ENCODE measurements at regions not wholly inside any gene's neighbourhood (a gene's known extent, or its start where the extent isn't known, plus 50 kb on each side); places are given as distances from the start of the nearest gene placed in this dataset.
A peak's percentile ranks its signal among the peaks of the same experiment; 100 is the strongest.

DNA sequence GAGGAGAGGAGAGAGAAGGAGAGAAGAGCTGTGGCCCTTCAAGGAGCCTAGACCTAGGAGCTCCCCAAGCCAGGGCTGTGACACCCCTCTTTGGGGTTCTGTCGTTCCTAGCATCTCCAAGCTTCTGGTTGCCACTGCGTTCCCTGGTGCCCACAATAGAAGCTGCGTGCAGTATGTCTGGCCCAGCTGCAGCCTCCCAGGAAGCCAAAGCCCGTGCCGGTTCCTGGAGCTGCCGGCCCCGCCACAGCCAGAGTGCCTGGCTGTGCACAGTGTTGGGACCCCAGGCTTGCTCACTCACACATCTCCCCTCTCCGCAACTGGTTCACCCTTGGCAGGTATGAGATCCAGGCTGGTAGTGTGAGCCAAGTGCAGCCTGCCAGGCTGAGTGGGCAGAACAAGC, 367.7 kb upstream of the MC4R start:
- no peak overlapping the region for H3K9ac ChIP-seq
- H3K9me3 ChIP-seq, result no peaks in the 10 kb centered on the region
- H3K27ac ChIP-seq, result no peak overlapping the region
- no peaks in the 10 kb centered on the region for H3K27me3 ChIP-seq
- no peaks in the 10 kb centered on the region for H3K36me3 ChIP-seq
- no peaks in the 10 kb centered on the region for H4K20me1 ChIP-seq
- no peak overlapping the region for H3K4me3 ChIP-seq
- no peak for TF ChIP-seq Cebpa-rat (IDR thresholded peaks at IDR 0.05)
- no peak overlapping the region for H3K4me2 ChIP-seq
- no peaks in the 10 kb centered on the region for H3K4me1 ChIP-seq

DNA sequence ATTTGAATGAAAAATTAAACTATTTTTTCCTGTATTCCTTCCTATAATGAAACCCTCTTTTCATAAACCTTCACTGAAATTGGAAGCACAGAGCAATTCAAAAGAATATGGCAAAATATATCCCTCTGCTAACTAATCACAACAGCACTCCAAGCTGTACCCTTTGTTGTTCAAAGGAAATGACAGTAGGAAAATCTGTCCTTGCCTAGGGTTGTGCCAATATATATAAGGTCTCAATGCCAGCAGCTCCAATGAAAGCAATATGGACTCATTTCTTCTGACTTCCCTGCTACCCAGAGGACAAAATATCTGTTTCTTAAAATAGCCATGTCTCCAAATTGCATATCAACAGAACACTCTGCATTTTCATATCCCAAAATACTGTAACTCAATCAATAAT, 373.9 kb upstream of the MC4R start:
- peaks cover 8% of the 10 kb centered on the region; the same call in 1 of the 2 replicates for H3K4me1 ChIP-seq
- TF ChIP-seq Cebpa-rat (IDR thresholded peaks at IDR 0.05), result no peak

DNA sequence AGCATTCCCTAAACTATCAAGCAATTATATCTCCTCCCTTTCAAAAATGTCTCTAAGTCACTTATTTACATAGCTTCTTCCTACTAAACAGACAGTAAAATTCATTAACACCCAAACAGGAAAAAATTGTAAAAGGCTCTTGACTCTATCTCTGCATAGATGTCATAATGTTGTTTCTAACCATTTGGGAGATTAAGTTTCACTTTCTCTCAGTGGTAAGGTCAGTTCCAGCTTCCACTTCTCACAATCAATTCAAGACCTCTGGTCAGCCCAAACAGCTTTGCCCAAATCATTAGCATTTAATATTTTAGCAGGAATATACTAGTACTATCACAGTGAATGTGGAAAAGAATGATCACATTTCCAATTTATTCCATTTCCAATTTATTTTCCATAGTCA, 374.3 kb upstream of the MC4R start:
- no peak overlapping the region for H3K4me2 ChIP-seq
- no peak overlapping the region for H3K27ac ChIP-seq
- no peak overlapping the region for H3K9ac ChIP-seq
- no peaks in the 10 kb centered on the region for H3K9me3 ChIP-seq
- TF ChIP-seq Cebpa-rat (IDR thresholded peaks at IDR 0.05), result no peak
- peaks cover 8% of the 10 kb centered on the region; the same call in 1 of the 2 replicates for H3K4me1 ChIP-seq
- no peaks in the 10 kb centered on the region for H4K20me1 ChIP-seq
- H3K27me3 ChIP-seq, result no peaks in the 10 kb centered on the region
- no peak overlapping the region for H3K4me3 ChIP-seq
- no peaks in the 10 kb centered on the region for H3K36me3 ChIP-seq

More for the DNA sequence above, 373.9 kb upstream of the MC4R start:
- Histone ChIP-seq H3K27me3 (no peaks in the 10 kb centered on the region), H3K4me2 (no peak overlapping the region), H3K27ac (no peak overlapping the region), H3K9me3 (no peaks in the 10 kb centered on the region), H3K36me3 (no peaks in the 10 kb centered on the region), H3K4me3 (no peak overlapping the region), H3K9ac (no peak overlapping the region), H4K20me1 (no peaks in the 10 kb centered on the region)

DNA sequence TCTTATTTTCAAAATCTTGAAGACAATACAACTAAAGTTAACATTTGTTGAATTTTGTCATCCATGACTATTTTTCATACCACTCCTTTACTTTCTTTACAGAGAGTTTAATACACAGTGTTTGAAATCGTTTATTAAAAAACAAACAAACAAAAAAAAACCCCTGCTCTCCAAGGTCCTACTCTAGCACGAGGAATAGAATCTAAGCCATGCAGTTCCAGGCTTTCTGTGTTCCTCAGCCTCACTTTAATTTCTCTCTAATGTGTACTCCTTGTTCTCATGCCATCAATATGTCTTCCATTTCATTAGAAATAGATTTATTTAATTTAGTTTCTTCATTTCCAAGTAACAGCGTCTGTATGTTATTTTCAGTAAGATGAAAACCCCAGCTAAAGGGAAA, 381.2 kb upstream of the MC4R start:
- TF ChIP-seq Cebpa-rat (IDR thresholded peaks at IDR 0.05), result no peak
- H3K4me1 ChIP-seq, result no peaks in the 10 kb centered on the region
- H3K4me3 ChIP-seq, result no peak overlapping the region

DNA sequence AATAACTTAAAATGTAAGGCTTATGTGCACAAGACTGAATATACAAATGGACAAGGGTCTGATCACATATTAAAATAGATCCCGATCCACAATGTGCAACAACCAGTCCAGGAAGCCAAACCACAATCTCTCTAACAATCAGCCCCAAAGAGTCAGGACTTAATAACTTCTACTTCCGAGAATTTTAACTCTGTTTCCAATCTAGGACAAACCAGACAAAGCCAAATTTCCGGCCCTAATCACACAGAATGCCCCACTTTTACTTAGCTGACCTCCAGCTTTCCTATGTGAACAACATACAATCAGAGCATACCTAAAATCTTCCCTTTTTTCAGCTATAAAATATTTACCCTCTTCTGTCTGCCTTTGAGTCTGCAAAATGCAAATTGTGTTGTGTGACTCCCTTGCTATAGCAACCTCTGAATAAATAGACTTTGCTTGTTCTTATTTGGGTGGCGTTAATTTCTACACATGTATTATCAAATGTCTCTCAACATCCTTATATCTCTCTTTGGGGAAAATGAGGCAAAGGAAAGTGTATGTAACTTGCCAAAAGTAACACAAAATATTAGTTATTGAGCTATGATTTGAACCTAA, 381.9 kb upstream of the MC4R start:
- H3K27me3 ChIP-seq, result no peaks in the 10 kb centered on the region
- H3K4me1 ChIP-seq, result no peaks in the 10 kb centered on the region
- H3K9me3 ChIP-seq, result no peaks in the 10 kb centered on the region
- H3K36me3 ChIP-seq, result no peaks in the 10 kb centered on the region
- H3K4me2 ChIP-seq, result no peak overlapping the region
- H3K9ac ChIP-seq, result no peak overlapping the region
- no peak overlapping the region for H3K27ac ChIP-seq
- H3K4me3 ChIP-seq, result no peak overlapping the region
- H4K20me1 ChIP-seq, result no peaks in the 10 kb centered on the region
- no peak for TF ChIP-seq Cebpa-rat (IDR thresholded peaks at IDR 0.05)

More for the DNA sequence above, 381.2 kb upstream of the MC4R start:
- Histone ChIP-seq H3K9ac (no peak overlapping the region), H3K27me3 (no peaks in the 10 kb centered on the region), H3K4me2 (no peak overlapping the region), H4K20me1 (no peaks in the 10 kb centered on the region), H3K36me3 (no peaks in the 10 kb centered on the region), H3K9me3 (no peaks in the 10 kb centered on the region), H3K27ac (no peak overlapping the region)

DNA sequence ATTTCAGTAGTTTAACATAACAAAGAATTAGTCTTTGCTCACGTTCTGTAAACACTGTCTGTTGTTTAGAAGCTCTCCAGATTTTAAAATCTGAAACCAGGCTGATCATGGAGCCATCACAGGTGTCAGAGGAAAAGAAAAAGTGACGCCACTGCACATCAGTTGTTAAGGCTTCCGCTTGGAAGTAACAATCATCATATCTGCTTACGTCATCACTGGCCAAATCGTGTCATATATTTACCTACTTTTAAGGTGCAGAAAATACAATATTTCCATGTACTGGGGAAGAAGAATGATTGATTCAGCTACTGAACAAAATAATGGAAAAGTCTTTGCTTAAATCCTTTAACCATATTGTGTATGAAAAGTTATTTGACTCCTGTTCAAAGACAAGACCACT, 382.6 kb upstream of the MC4R start:
- no peaks in the 10 kb centered on the region for H3K36me3 ChIP-seq
- H3K4me3 ChIP-seq, result no peak overlapping the region
- TF ChIP-seq Cebpa-rat (IDR thresholded peaks at IDR 0.05), result no peak
- H3K4me2 ChIP-seq, result no peak overlapping the region
- no peaks in the 10 kb centered on the region for H4K20me1 ChIP-seq
- H3K9ac ChIP-seq, result no peak overlapping the region
- H3K27me3 ChIP-seq, result no peaks in the 10 kb centered on the region
- H3K27ac ChIP-seq, result no peak overlapping the region
- no peaks in the 10 kb centered on the region for H3K4me1 ChIP-seq
- no peaks in the 10 kb centered on the region for H3K9me3 ChIP-seq

DNA sequence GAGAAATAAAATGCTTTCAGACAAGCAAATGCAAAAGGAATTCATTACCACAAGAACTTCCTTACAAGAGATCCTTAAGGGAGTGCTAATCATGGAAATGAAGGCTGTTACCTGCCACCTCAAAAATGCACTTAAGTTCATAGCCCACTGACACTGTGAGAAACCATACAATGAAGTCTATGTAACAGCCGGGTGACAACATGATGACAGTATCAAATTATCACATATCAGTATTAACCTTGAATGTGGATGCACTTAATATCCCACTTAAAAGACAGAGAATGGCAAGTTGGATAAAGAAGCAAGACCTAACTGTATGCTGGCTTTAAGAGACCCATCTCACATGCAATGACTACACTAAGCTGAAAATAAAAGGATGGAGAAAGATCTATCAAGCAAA, 403.4 kb upstream of the MC4R start:
- Histone ChIP-seq H3K9me3 (peaks cover 10% of the 10 kb centered on the region; the same call in 1 of the 2 replicates), H3K4me1 (no peaks in the 10 kb centered on the region), H3K27me3 (no peaks in the 10 kb centered on the region), H3K36me3 (no peaks in the 10 kb centered on the region), H3K27ac (no peak overlapping the region), H4K20me1 (no peaks in the 10 kb centered on the region), H3K4me3 (no peak overlapping the region), H3K4me2 (no peak overlapping the region), H3K9ac (no peak overlapping the region)
- no peak for TF ChIP-seq Cebpa-rat (IDR thresholded peaks at IDR 0.05)

DNA sequence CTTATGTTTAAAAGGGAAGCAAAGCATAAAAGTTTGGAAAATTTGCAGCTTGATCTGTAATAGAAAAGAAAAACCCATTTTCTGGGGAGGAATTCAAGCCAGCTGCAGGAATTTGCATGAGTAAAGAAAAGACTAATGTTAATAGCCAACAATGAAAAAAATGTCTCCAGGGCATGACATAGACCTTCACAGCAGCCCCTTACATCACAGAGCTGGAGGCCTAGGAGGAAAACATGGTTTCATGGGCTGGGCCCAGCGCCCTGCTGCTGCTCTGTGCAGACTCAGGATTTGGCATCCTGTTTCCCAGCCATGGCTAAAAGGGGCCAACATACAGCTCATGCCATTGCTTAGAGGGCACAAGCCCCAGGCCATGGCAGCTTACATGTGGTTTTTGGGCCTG, 411.6 kb upstream of the MC4R start:
- Histone ChIP-seq H3K9me3 (peaks cover 7% of the 10 kb centered on the region), H3K9ac (no peak overlapping the region), H3K27me3 (no peaks in the 10 kb centered on the region), H3K4me2 (no peak overlapping the region), H3K4me3 (no peak overlapping the region), H3K36me3 (no peaks in the 10 kb centered on the region), H3K27ac (no peak overlapping the region), H3K4me1 (no peaks in the 10 kb centered on the region), H4K20me1 (no peaks in the 10 kb centered on the region)
- TF ChIP-seq Cebpa-rat (IDR thresholded peaks at IDR 0.05), result no peak

DNA sequence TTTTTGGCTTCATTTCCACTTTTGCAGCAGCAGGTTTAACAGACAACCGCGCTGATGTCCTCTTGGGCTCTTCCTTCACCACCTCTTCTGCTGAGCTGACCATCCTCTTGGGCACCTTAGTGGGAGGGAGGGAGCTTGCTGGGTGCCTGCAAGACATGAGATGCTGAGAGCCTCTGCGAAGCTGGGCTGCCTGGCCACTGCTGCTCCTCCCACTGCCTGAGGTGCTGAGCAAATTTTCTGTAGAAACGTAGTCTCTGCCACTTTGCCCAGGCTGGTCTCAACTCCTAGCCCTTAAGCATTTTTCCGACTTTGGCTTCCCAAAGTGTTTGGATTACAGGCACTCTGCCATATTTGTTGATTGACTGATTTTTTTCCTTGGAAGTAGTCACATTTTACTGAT, 422.2 kb upstream of the MC4R start:
- H3K27me3 ChIP-seq, result no peaks in the 10 kb centered on the region
- no peak overlapping the region for H3K4me2 ChIP-seq
- no peaks in the 10 kb centered on the region for H4K20me1 ChIP-seq
- H3K36me3 ChIP-seq, result no peaks in the 10 kb centered on the region
- no peaks in the 10 kb centered on the region for H3K9me3 ChIP-seq
- H3K4me3 ChIP-seq, result no peak overlapping the region
- H3K9ac ChIP-seq, result no peak overlapping the region
- H3K27ac ChIP-seq, result no peak overlapping the region
- H3K4me1 ChIP-seq, result no peaks in the 10 kb centered on the region
- no peak for TF ChIP-seq Cebpa-rat (IDR thresholded peaks at IDR 0.05)

DNA sequence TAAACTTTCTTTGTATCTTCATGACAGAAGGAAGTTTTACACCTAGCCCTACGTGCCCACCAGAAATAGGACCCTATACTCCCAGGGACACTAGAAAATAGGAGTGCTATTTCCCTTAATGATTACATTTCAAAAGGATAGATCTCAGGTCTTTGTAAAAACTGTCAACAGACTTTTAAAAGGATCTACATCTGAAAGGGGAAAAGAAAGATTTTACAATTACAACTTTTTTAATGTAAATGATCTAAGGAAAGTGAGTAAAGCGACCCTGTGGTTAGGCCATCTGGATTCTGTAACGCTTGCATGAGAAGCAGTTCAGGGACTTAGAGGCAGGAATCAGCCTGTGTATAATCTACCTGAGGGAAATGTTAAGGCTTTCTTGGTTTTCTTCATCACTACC, 431.8 kb upstream of the MC4R start:
- Histone ChIP-seq H3K4me2 (no peak overlapping the region), H3K36me3 (no peaks in the 10 kb centered on the region), H3K27me3 (no peaks in the 10 kb centered on the region), H3K4me1 (no peaks in the 10 kb centered on the region), H3K9ac (no peak overlapping the region), H3K4me3 (no peak overlapping the region), H3K27ac (no peak overlapping the region), H3K9me3 (no peaks in the 10 kb centered on the region), H4K20me1 (no peaks in the 10 kb centered on the region)
- TF ChIP-seq Cebpa-rat (IDR thresholded peaks at IDR 0.05), result no peak

DNA sequence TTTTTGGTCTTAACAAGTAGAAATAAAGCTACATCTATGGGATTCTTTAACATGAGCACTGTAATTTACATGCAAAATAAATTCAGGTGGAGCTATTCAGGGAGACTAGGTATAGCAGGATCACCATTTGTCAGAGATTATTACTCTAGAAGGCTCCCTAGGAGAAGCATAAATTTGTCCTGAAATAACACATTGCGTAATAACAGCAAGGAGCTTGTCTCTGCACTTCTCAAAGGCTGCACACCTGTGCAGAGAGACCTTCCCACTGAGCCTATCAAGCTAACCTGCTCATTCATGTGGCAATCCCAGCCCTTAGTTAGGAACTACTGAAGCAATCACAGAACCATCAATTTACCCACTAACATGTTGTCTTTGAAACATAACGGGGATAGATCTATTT, 437.4 kb upstream of the MC4R start:
- TF ChIP-seq Cebpa-rat (IDR thresholded peaks at IDR 0.05), result peak; percentile 75
- H3K9me3 ChIP-seq, result no peaks in the 10 kb centered on the region
- no peak overlapping the region for H3K4me2 ChIP-seq
- no peaks in the 10 kb centered on the region for H4K20me1 ChIP-seq
- H3K9ac ChIP-seq, result no peak overlapping the region
- no peaks in the 10 kb centered on the region for H3K4me1 ChIP-seq
- H3K27ac ChIP-seq, result no peak overlapping the region
- no peaks in the 10 kb centered on the region for H3K36me3 ChIP-seq
- no peaks in the 10 kb centered on the region for H3K27me3 ChIP-seq
- H3K4me3 ChIP-seq, result no peak overlapping the region
